DND-41 (cell line): ENCODE measurements at regions not wholly inside any gene's neighbourhood (a gene's known extent, or its start where the extent isn't known, plus 50 kb on each side); places are given as distances from the start of the nearest gene placed in this dataset.

Experiments
- EZH2 ChIP-seq: IDR thresholded peaks from 3 replicates; pipeline ENCODE4 v1.6.1; 2012; ENCODE audit warnings: borderline replicate concordance, low read depth, mild to moderate bottlenecking, moderate library complexity, low read length, inconsistent platforms; ENCODE audit not compliant: severe bottlenecking
- TF ChIP-seq, protein P1 (sequence below): IDR thresholded peaks from 2 replicates; pipeline ENCODE4 v1.5.1; 2012; ENCODE audit warnings: borderline replicate concordance, low read length, moderate library complexity, mild to moderate bottlenecking; ENCODE audit not compliant: poor library complexity, severe bottlenecking; ENCODE audit errors: extremely low read depth

GRCh38 chr10:8810677-8811076 lies 756.2 kb downstream of the GATA3 start:
- TF ChIP-seq, protein P1, sequence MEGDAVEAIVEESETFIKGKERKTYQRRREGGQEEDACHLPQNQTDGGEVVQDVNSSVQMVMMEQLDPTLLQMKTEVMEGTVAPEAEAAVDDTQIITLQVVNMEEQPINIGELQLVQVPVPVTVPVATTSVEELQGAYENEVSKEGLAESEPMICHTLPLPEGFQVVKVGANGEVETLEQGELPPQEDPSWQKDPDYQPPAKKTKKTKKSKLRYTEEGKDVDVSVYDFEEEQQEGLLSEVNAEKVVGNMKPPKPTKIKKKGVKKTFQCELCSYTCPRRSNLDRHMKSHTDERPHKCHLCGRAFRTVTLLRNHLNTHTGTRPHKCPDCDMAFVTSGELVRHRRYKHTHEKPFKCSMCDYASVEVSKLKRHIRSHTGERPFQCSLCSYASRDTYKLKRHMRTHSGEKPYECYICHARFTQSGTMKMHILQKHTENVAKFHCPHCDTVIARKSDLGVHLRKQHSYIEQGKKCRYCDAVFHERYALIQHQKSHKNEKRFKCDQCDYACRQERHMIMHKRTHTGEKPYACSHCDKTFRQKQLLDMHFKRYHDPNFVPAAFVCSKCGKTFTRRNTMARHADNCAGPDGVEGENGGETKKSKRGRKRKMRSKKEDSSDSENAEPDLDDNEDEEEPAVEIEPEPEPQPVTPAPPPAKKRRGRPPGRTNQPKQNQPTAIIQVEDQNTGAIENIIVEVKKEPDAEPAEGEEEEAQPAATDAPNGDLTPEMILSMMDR, result no peak
- no peak for TF ChIP-seq EZH2
